Hematopoietic multipotent progenitor cell (in vitro differentiated cells): ENCODE measurements at regions not wholly inside any gene's neighbourhood (a gene's known extent, or its start where the extent isn't known, plus 50 kb on each side); places are given as distances from the start of the nearest gene placed in this dataset.

Experiments
- DNase-seq, 3 donors: peaks; one replicate each; pipeline ENCODE4 v3.0.0-alpha.2; 2011 to 2015; ENCODE audit warnings: low read depth in 2 of 3, low spot score in 2 of 3

DNA sequence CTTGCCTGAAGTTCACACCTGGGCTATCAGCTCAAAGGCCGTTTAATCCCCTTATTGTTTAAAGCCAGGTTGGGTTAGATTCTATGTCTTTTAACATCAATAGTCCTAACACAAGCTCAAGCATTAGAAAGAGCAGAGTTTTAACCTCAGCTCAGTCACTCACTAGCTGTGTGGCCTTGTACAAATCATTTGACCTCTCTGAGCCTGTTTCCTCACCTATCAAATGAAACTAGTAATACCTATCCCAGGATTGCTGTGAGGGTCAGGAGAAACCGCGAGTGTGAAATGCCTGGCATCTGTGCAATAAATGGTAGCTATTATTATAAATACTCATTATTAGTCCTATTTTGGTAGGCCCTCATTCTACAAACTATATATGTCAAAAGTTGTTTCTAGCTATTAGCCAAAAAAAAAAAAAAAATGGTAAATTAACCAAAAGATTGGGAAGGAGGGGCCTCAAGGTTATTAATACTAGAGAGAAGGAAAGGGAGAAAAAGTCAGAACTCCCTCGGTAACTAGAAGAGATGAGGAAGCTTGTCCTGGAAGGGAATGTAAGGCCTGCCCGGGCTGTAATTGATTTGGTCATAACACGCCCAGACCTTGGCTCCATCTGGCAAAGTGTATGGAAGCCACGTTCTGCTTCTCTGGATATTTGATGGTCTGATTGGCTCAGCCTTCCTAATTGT is 510.5 kb upstream of the PROK2 start:
- DNase-seq, result no peak

DNA sequence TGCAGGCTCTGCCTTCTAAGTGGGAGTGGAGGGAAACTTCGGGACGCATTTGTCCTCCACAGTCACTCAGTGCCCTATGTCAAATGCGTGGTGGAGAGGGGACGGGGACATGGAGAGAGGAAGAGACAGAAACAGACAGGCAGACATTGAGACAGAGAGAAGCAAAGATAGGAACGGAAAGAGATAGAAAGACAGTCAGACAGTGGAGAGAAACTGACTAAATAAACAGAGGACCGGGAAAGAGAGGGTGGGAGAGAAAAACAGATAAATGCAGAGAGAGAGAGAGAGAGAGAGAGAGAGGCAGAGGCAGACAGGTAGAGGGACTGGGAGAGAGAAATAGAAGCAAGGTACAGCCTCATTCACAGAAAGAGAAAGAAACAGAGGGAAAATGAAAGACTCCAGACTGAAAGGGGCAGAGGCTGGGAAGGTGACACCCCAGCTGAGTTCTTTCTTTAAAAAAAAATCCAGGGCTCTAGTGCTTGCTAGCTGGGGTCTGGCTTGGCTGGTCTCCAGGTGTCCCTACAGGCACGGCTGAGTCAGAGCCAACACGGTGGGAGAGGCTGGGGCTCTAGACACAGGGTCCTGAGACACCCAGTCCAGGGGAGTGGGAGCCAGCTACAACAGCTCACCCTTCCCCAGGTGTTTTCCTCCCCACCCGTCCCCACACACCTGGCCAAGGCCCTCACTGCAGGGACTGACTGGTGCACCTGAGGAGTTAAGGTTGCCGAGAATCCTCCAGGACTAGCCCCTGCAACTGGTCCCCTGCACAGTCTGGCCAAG is 506.1 kb upstream of the PROK2 start:
- DNase-seq, result peak in 2 of 3 donors; percentile 55 to 58

DNA sequence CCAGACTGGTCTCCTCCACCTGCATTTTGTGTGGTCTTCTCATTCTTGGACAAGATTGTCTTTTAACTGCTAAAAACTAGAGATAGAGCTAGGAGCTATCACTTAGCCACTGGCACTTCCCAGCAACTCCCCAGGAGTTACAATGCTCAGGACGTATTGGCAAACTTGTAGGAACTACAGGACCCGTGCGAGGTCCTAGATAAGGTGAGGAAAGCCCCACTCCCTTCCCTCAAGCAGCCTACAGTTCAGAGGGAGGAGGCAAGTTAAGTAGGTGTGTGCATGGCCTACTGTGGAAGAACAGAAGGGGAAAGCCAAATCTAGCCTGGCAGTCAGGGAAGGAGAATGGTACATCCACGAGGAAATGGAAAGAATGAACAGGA is 504.7 kb upstream of the PROK2 start:
- DNase-seq, result no peak

DNA sequence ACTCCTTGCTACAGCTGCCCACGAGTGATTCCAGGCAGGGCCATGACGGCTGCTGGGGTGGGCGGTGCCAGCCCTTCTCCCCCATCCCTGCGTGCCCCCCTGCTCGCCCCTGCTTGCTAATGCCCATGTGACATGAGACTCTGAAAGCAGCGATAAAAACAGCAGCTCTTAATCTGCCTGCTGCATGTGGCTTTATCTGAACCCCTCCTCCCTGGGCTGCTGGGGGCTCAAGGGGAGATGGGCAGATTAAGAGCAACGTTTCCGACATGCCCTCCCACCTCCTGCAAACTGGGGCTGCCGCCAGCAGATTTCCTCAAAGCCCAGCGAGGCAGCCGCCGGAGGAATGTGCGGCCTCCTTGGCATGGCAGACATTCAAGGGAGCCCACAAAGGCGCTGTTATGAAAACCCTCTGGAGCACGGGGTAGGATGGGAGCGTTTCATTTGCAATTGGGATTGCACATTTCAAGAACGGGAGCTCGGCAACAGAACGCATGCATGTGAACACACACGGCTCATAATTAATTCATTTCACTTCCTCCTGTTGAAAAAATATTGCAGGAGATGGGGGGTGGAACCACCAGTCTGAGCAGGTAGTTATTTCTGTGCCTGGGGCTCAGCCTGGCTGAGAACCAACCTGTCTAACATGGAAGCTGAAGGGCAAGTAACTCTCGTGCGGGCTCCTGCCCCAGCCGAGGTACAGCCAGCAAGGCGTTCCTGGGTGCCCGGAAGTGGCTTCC is 504.2 kb upstream of the PROK2 start:
- DNase-seq, result peak in 2 of 3 donors; percentile 92 to 97

DNA sequence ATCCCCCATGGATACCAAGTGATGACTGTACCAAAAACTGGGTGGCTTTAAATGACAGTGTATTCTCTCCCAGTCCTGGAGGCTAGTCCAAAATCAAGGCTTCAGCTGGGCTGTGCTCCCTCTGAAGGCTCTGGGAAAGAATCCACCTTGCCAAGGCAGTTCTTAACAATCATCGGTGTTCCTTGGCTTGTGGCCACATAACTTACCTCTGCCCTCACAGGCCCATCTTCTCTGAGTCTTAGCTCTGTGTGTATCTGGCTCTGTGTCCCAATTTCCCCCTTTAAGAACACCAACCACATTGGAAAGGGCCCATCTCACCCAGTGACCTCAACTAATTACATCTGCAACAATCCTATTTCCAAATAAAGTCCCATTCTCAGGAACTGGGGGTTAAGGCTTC is 503.0 kb upstream of the PROK2 start:
- no peak for DNase-seq

DNA sequence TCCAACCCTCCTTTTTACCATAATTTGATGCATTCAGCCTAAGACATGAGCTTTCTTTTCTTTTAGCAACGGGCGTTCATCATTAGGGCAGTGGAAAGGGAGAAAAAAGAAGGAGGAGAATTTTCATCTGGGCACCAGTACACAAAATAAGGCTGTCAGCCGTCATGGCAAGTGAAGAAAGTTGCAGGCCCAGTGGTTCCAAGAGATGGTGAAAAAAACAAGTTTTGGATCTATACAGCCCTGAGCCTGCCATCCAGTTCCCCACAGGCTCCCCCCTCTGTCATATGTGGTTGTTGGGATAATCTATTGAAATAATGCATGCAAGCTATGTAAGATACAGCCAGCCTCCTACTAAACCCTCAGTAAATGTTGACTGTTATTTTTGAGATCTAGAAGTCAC is 500.6 kb upstream of the PROK2 start:
- no peak for DNase-seq

DNA sequence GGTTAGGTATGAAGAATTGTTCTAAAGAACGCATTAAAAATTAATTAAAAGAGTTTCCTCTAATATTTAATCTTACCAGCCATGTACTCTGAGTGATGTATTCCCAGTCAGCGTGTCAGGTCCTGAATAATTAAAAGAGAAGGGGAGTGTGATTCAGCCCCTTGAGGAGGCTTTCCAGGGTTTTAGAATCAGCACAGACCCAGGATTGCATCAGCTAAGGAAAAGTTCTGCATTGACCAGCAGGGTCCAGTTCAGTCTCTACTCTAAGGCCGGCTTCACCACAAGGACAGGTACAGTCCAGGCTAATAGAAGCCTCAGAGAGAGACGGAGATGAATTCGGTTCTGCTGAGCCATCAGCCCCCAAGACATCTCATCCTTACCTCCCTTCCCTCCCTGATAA is 499.5 kb upstream of the PROK2 start:
- DNase-seq, result no peak

DNA sequence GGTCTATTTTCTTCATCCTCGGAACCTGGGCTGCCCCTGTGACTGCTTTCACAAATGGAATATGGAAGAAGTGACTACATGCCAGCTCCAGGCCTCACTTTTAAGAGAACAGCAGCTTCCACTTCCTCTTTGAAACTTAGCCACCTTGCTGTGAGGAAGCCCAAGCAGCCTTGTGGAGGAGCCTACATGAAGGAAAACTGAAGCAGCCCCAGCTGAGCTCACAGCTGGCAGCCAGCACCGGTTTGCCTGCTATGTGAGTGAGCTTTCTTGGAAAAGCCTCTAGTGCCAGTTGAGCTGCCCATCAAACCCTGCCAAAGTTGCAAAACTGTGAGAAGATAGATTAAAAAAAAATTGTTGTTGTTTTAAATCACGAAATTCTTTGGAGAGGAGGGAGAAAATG is 498.0 kb upstream of the PROK2 start:
- no peak for DNase-seq

DNA sequence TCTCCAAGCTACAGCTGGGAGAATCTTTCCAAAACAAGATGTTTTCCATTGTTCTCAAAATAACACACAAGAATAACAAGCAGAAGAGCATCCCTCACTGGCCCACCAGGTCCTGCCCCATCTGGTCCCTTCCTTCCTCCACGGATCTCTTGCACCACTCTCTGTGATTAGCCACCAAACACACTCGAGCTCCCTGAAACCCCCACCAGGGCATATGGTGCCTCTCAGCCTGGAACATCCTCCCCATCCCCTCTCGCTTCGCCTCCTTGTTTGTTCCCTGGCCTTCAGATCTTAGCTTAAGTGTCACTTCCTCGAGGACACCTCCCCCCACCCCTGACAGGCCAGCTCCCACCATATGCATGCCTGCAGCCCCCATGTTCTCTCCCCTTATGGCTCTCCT is 496.6 kb upstream of the PROK2 start:
- DNase-seq, result no peak

DNA sequence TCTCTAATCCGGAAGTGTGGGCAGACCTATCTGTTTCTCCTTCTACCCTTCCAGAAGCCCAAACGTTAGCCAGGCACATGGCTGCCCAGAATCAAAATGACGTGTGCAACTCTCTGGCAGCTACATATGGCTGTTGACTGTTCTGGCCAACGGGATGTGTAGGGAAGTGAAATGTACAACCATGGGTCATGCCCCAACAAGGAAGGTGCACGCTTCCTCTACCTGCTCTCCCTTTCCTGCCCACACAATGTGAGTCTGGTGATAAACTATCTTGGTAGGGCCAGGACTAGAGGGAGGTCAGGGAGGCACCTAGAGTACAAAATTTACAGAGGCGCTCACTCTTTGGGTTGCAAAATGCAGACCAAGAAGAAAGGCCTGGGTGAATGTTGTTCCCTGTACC is 495.9 kb upstream of the PROK2 start:
- peak in 1 of 3 donors; percentile 82 for DNase-seq

DNA sequence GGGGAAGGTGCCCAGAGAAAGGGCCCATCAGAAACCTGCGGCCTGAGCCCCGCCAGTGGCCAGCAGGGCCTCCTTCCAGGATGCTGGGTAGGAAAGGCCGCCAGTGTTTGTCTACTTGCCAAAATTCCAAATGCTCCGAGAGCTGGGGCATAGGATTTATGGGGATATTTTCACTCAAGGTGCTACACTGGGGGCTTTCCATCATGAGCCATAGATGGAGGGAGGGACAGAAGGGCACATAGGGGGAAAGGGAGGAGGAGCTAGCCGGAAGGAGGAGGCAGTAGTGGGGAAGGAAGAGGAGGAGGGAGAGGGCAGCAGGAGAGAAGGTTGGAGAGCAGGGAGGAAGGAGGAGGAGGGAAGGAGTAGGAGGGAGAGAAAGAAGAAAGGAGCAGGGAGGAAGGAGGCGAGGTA is 494.7 kb upstream of the PROK2 start:
- DNase-seq, result no peak

DNA sequence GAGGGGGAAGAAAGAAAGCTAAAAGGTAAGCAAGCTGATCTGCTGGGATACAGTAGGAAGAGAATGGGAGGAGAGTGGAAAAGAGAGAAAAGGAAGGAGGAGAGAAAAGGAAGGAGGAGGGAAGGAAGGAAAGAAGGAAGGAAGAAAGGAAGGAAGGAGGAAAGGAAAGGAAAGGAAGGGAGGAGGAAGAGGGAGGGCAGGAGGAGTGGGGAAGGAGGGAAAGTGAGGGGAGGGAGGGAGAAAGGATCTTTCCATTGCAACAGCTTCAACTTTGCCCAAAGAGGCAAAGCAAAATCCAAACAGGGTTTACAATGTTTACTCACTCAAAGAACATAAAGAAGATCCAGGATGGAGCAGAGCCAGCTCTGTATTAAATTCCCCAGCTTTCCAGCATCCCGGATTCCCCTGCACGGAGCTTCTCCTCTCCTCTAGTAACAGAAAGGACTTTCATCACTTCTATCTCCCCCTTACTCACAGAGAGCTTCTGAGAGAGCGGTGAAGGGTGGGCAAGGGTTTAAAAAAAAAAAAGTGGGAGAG is 494.2 kb upstream of the PROK2 start:
- DNase-seq, result no peak

DNA sequence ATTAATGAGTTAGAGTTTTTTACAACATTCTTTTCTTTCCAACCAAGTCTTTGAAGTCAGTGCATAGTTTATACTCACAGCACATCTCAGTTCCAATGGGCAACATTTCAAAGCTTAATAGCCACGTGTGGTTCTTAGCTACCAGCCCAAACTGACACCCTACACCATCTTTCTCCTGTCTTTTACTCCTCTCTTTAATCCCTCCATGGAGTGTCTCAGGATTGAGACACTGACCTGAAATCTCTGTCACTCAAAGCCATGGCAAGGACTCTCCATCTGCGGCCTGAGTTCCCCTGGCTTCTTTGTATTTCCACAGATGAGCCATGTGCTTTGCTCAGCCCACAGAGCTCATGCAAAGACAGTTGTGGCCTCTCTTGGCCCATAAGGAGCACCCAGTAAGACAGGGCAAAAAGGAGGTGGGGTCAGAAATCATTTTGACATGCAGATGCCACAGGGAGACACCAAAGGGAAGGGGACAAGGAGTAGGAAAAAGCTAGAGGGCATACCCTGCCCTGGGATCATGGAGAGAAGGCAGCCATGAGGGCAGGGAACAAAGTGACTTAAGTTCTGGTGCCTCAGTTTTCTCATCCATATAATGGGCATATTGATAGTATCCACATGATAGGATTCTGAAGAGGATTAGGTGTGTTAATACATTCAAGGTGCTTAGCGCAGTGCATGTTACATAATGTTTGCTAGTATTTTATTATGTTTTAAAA is 493.6 kb upstream of the PROK2 start:
- no peak for DNase-seq

DNA sequence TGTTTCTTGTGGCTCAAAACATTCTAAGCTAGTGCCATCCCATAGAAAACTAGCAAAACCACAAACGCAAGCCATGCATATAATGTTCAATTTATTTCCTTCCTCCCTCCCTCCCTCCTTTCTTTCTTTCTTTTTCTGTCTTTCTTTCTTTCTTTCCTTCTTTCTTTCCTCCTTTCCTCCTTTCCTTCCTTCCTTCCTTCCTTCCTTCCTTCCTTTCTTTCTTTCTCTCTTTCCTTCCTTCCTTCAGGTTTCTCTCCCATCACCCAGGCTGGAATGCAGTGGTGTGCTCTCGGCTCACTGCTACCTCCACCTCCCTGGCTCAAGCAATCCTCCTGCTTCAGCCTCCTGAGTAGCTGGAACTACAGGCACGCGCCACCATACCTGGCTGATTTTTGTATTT is 492.8 kb upstream of the PROK2 start:
- no peak for DNase-seq

DNA sequence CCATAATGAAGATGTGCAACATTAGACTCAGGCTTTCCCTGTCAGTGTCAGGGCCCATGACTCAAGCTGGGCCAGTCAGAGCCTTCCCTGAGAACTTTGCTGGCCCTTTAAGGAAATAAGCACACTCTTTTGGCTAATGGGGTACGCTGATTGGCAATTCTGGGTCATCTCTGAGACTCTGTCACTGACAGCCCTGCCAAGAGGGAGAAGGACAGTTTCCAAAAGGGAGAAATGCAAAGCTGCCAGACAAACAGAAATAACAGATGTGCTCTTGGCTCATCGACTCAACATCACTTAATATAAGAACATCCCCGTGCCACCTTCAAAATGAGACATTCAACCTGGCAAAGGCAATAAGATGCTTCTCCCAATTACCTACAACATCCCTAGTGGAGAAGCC is 491.9 kb upstream of the PROK2 start:
- no peak for DNase-seq

DNA sequence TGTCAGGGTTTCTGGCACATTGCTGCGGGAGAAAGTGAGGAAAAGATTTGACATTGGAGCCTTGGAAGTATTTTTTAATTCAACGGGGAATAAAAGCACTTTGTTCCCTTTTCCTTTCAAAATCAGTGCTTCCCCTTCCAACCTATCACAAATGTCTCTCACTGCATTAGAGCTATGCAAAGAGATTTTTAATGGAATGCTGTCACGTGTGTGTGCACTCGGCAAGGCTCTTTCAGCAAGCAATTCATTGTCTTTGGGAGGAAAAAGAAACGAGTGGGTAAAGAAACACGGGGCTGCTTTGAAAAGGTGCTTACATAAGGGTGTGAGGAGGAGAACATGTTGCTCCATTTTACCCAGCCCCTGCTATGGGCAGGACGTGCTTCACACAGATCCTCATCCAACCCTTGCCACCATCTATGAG is 490.4 kb upstream of the PROK2 start:
- DNase-seq, result no peak

DNA sequence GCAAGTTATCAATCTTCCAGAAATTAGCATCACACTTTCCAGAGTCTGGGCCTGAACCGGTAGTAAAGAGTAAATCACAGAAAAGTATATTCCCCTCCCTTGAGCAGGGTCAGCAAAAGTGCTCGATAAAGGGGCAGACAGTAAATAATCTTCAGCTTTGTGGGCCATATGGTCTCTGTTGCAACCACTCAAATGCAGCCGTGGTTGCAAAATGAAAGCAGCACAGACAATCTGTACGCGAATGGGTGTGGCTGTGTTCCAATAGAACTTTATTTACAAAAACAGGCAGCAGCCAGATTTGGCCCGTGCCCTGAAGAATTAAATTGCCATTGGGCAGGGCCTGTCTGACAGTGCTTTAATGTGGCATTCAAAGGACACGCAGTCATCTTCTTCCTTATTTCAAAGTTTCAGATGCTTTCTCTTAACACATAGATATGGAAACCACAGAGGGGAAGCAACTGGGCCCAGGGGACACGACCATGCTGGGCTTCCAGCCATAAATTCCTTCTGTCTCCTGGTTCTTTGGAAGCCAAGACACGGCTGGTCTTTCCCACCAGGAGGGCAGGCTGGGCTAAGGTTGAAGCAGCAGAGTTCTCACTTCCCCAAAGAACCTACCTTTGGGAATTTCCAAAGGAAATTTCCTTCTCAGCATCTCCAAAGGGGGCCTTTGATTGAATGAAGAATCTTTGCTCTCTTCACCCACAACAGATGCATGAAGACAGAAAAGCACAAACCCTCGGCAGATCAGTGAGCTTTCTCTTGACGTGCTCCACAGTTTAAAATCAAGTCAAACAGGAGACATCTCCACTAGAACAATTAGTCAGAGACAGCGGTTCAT is 489.8 kb upstream of the PROK2 start:
- peak in 2 of 3 donors; percentile 53 to 83 for DNase-seq

DNA sequence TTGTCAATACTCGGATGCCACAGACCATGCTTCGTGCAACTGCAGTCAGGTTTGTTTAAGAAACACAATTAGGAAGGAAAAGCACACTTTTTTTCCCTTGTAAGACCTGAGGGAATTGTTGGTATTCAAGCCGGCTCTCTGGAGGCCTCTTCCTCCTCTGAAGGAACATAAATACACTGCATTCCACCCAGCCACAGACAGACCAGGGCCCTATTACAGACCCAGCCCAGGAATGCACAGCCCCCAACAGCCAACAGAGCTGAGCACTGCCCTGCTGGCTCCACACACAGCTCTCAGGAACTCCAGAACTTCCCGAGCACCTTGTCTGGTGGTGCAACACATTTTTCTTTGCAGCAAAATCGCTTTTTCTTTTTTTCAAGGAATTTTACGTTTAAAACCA is 488.7 kb upstream of the PROK2 start:
- DNase-seq, result no peak

DNA sequence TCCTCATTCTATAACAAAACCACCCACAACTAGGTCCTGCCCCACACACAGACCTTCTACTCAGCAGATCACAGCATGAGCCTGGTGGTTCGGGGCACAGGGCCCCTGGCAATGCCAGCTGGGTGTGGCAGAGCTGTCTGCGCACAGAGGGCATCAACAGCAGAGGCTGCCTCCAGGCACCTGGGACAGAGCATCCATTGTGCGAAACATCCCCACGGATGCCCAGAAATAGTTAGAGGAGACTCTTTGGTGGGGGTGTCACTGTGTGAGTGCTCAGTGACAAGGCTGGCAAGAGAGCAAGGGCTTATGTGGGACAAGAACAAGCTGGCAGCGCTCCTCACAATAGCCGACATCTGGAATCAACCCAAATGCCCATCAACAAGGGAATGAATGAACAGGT is 487.4 kb upstream of the PROK2 start:
- DNase-seq, result no peak

DNA sequence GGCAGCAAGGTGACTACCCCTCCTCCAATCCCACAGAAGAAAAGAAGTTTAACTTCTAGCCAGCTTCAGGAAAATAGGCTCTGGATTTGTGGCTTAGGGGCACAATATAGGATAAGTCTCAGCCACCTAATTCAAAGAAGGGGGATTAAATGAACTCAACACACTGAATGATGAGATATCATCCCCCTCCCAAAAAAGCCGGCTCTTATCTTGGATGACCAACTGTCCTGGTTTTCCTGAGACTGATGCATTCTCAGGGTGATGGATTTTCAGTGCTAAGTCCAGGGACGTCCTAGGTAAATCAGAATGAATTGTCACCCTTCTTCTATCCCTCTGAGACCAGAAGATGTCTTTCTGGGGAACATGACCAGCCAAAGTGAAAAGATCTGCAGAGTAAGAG is 487.0 kb upstream of the PROK2 start:
- no peak for DNase-seq
